HFF-Myc (cell line): ENCODE measurements at regions not wholly inside any gene's neighbourhood (a gene's known extent, or its start where the extent isn't known, plus 50 kb on each side); places are given as distances from the start of the nearest gene placed in this dataset.
A peak's percentile ranks its signal among the peaks of the same experiment; 100 is the strongest.

ENCODE experiments used
- DNase-seq: peaks from one replicate; pipeline ENCODE4 v3.0.0-alpha.2; 2011; ENCODE audit warnings: low read depth; ENCODE audit errors: extremely low read depth
- H3K4me3 ChIP-seq: replicated peaks from 2 replicates; pipeline ENCODE4 v1.5.1; 2011; ENCODE audit warnings: low read depth, mild to moderate bottlenecking, control low read depth, low read length
- CTCF ChIP-seq: IDR thresholded peaks from 2 replicates; pipeline ENCODE4 v1.5.1; 2012; ENCODE audit warnings: mild to moderate bottlenecking, low read depth, low read length, control low read depth; ENCODE audit errors: missing control alignments

DNA sequence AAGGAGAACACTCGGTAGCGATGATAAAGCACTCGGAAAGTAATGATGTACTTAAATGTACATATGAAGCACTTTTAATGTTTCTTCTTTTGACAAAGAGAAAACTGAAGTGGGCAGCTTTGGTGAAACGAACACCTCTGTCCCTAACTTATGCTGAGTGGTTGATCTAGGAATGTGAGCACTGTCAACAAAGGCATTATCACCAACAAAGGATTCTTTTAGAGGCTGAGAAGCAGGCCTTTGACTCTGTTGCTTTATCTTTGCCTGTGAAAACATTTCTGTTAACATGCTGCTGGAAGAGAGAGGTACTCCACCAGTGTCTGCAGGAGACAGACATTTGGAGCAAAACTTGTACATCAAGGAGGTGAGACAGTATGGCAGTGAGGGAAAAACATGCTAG, 103.2 kb upstream of the VRK1 start:
- TF ChIP-seq CTCF, result no peak
- no peak overlapping the region for H3K4me3 ChIP-seq
- DNase-seq, result no peak

DNA sequence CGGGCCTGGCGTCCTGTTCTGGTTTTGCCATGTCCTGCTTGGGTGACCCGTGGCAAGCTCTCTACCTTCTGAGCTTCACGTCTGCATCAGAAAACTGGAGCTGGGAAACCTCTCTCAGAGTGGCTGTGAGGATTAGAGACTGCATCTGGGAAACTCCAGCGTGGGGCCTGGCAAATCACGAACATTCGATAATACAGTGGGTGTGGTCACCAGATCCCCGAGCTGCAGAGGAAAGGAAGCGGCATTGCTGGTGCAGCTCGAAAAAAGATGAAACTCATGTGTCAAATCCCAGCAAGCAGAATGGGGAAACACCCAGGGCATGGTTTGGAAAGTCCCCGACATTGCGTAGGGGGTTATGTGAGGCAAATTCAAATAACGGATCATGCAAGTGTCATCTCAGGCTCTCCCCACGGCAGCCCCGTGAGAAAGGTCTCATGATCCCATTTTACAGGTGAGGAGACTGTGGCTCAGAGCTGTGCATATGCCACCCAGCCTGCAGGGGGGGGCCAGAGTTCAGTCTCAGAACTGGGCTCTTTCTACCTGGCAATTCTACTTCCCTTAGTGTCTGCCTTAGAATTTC, 98.1 kb upstream of the VRK1 start:
- DNase-seq, result no peak

DNA sequence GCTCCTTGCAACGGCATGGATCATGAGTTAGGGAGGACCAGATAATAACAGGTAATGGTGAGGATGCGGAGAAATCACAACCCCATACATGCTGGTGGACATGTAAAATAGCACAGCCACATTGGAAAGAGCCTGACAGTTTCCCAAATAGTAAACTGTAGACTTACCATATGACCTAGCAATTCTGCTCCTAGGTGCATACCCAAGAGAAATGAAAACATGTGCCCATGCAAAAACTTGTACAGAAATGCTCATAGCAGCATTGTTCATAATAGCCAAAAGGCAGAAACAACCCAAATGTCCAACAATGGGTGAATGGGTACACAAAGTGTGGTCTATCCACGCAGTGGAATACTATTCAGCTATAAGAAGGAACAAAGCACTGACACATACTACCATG, 97.5 kb upstream of the VRK1 start:
- H3K4me3 ChIP-seq, result no peak overlapping the region
- TF ChIP-seq CTCF, result no peak
- DNase-seq, result no peak

More for the DNA sequence above, 98.1 kb upstream of the VRK1 start:
- no peak overlapping the region for H3K4me3 ChIP-seq
- TF ChIP-seq CTCF, result peak; percentile 19

- no peak for DNase-seq
- TF ChIP-seq CTCF, result no peak
Measured at GRCh38 chr14:96702831-96703230, 94.4 kb upstream of the VRK1 start.

GRCh38 chr14:96705422-96706092, 91.6 kb upstream of the VRK1 start:
- TF ChIP-seq CTCF, result no peak
- no peak for DNase-seq
- no peak overlapping the region for H3K4me3 ChIP-seq

More at GRCh38 chr14:96702831-96703230, 94.4 kb upstream of the VRK1 start:
- no peak overlapping the region for H3K4me3 ChIP-seq

GRCh38 chr14:96706893-96707292, 90.3 kb upstream of the VRK1 start:
- TF ChIP-seq CTCF, result no peak
- no peak for DNase-seq
- no peak overlapping the region for H3K4me3 ChIP-seq
